ENCODE measurements at regions not wholly inside any gene's neighbourhood (a gene's known extent, or its start where the extent isn't known, plus 50 kb on each side); places are given as distances from the start of the nearest gene placed in this dataset.

GRCh38 chr4:95987851-95988250 is 148.0 kb downstream of the PDHA2 start:
- Mint-ChIP-seq H3K9me3 (peaks cover 24% of the 10 kb centered on the region), H3K4me3 (no peak overlapping the region)

GRCh38 chr4:95998311-95998710 is 158.4 kb downstream of the PDHA2 start:
- no peak for TF ChIP-seq CTCF (IDR thresholded peaks at IDR 0.05; ENCODE audit: unreplicated experiment)
- peaks cover 9% of the 10 kb centered on the region for H3K4me1 Mint-ChIP-seq
- no peaks in the 10 kb centered on the region for H3K36me3 Mint-ChIP-seq
- no peak for DNase-seq (ENCODE audit: low spot score in 2 of 2, unreplicated experiment in 2 of 2)
- H3K4me3 Mint-ChIP-seq: no peak overlapping the region
- H3K27me3 Mint-ChIP-seq (ENCODE audit: low read depth): no peaks in the 10 kb centered on the region
- H3K9me3 Mint-ChIP-seq: peaks cover 25% of the 10 kb centered on the region
- H3K27ac Mint-ChIP-seq: no peak overlapping the region

More at GRCh38 chr4:95987851-95988250, 148.0 kb downstream of the PDHA2 start:
- H3K4me1 Mint-ChIP-seq: no peaks in the 10 kb centered on the region
- no peaks in the 10 kb centered on the region for H3K27me3 Mint-ChIP-seq (ENCODE audit: low read depth)
- H3K36me3 Mint-ChIP-seq: no peaks in the 10 kb centered on the region
- H3K27ac Mint-ChIP-seq: no peak overlapping the region
- no peak for DNase-seq (ENCODE audit: low spot score in 2 of 2, unreplicated experiment in 2 of 2)
- TF ChIP-seq CTCF (IDR thresholded peaks at IDR 0.05; ENCODE audit: unreplicated experiment): no peak

- DNase-seq (ENCODE audit: low spot score in 2 of 2, unreplicated experiment in 2 of 2): no peak
- Mint-ChIP-seq H3K36me3 (no peaks in the 10 kb centered on the region), H3K27ac (peak overlapping the region; percentile 0), H3K9me3 (peaks cover 15% of the 10 kb centered on the region), H3K4me3 (no peak overlapping the region), H3K4me1 (peaks cover 20% of the 10 kb centered on the region), H3K27me3 (ENCODE audit: low read depth) (no peaks in the 10 kb centered on the region)
- TF ChIP-seq CTCF (IDR thresholded peaks at IDR 0.05; ENCODE audit: unreplicated experiment): no peak
Observed at GRCh38 chr4:96003951-96004740, 164.3 kb downstream of the PDHA2 start.

- DNase-seq (ENCODE audit: low spot score in 2 of 2, unreplicated experiment in 2 of 2): no peak
- H3K27ac Mint-ChIP-seq: peak overlapping the region; percentile 1
- no peak for TF ChIP-seq CTCF (IDR thresholded peaks at IDR 0.05; ENCODE audit: unreplicated experiment)
- peaks cover 30% of the 10 kb centered on the region for H3K4me1 Mint-ChIP-seq
- H3K9me3 Mint-ChIP-seq: peaks cover 4% of the 10 kb centered on the region
- no peaks in the 10 kb centered on the region for H3K27me3 Mint-ChIP-seq (ENCODE audit: low read depth)
- peaks cover 3% of the 10 kb centered on the region for H3K36me3 Mint-ChIP-seq
- H3K4me3 Mint-ChIP-seq: no peak overlapping the region
Observed at GRCh38 chr4:96009427-96010119, 169.7 kb downstream of the PDHA2 start.

GRCh38 chr4:96012687-96013086 is 172.8 kb downstream of the PDHA2 start:
- no peak for DNase-seq (ENCODE audit: low spot score in 2 of 2, unreplicated experiment in 2 of 2)

More at GRCh38 chr4:96012687-96013086, 172.8 kb downstream of the PDHA2 start:
- no peak overlapping the region for H3K4me3 Mint-ChIP-seq
- no peaks in the 10 kb centered on the region for H3K27me3 Mint-ChIP-seq (ENCODE audit: low read depth)
- peaks cover 3% of the 10 kb centered on the region for H3K36me3 Mint-ChIP-seq
- peak overlapping the region; percentile 65 for H3K27ac Mint-ChIP-seq
- H3K4me1 Mint-ChIP-seq: peaks cover 54% of the 10 kb centered on the region
- no peak for TF ChIP-seq CTCF (IDR thresholded peaks at IDR 0.05; ENCODE audit: unreplicated experiment)
- peaks cover 4% of the 10 kb centered on the region for H3K9me3 Mint-ChIP-seq

Measured in mesothelial cell of epicardium (in vitro differentiated cells).